Pancreas (tissue), 10 donors: ENCODE measurements at regions not wholly inside any gene's neighbourhood (a gene's known extent, or its start where the extent isn't known, plus 50 kb on each side); places are given as distances from the start of the nearest gene placed in this dataset.

Experiments used
- ATAC-seq, 4 donors: fragments of 200-7000 bp; cut with Tn5 transposase; one replicate each; pipeline versions ENCODE4 v1.8.0 to v1.9.1; 2020; ENCODE audit warnings: mild to moderate bottlenecking in 4 of 4, moderate library complexity in 4 of 4
- DNase-seq, 6 donors: peaks; one replicate each; pipeline ENCODE4 v3.0.0-alpha.2; 2020
- FAIRE-seq: peaks from 2 replicates; lab custom pipeline; 2012; peaks lifted over from hg19 to GRCh38; lab: Jason Lieb, UNC
- H3K27ac ChIP-seq, 4 donors: fragments of 200-600 bp; sonication (generic); 1 replicate in 3 of 4; 2 replicates in 1 of 4; pipeline versions ENCODE4 v1.5.0 to v1.8.0; 2020
- H3K27me3 ChIP-seq, 4 donors: fragments of 200-600 bp; one replicate each; pipeline ENCODE4 v1.8.0; 2021
- H3K36me3 ChIP-seq, 3 donors: fragments of 200-600 bp; sonication (generic) in 1 of 3; one replicate each; pipeline versions ENCODE4 v1.5.0 to v1.8.0; 2020 to 2021
- H3K4me1 ChIP-seq, 3 donors: fragments of 200-600 bp; one replicate each; pipeline ENCODE4 v1.8.0; 2021
- H3K4me3 ChIP-seq, 4 donors: fragments of 200-600 bp; sonication (generic) in 2 of 4; one replicate each; pipeline versions ENCODE4 v1.5.0 to v1.8.0; 2020 to 2021
- H3K9me3 ChIP-seq, 4 donors: fragments of 200-600 bp; one replicate each; pipeline ENCODE4 v1.8.0; 2021
- whole genome bisulfite sequencing, 2 donors: extraction: QIAGEN DNeasy Blood & Tissue Kit; methylation state at CpG; one replicate each; pipeline ENCODE4 v1.1.7; 2013; 5-methylcytosine and 5-hydroxymethylcytosine counted together
- intact Hi-C, 3 donors: fragments of 100-400 bp; cut with DNase I; formaldehyde crosslinking; loops; one replicate each; pipeline versions ENCODE4 v1.11.1 to v1.14.2; 2022
- TF ChIP-seq, protein P1 (sequence below), 4 donors: fragments of 200-600 bp; sonication (generic) in 3 of 4; IDR thresholded peaks; one replicate each; pipeline versions ENCODE4 v1.5.0 to v1.8.0; 2021; ENCODE audit warnings: antibody characterized with exemption in 4 of 4
- donor health status: healthy with polysubstance abuse.
- donor health status: DM: no; HTN: no; CAD: no; lungs with moderate emphysema.
- donor health status: DM: no; HTN: no; CAD: no.
- donor health status: control.
- donor health status: control.
- donor health status: Bipolar disorder and iron deficiency.
- donor health status: DM: yes; HTN: yes; CAD: no.
- donor health status: DM: no; HTN: no; CAD: no.
- donor health status: DM: no; HTN: no; CAD: no.
- donor health status: DM: yes; HTN: yes; CAD: no.

DNA sequence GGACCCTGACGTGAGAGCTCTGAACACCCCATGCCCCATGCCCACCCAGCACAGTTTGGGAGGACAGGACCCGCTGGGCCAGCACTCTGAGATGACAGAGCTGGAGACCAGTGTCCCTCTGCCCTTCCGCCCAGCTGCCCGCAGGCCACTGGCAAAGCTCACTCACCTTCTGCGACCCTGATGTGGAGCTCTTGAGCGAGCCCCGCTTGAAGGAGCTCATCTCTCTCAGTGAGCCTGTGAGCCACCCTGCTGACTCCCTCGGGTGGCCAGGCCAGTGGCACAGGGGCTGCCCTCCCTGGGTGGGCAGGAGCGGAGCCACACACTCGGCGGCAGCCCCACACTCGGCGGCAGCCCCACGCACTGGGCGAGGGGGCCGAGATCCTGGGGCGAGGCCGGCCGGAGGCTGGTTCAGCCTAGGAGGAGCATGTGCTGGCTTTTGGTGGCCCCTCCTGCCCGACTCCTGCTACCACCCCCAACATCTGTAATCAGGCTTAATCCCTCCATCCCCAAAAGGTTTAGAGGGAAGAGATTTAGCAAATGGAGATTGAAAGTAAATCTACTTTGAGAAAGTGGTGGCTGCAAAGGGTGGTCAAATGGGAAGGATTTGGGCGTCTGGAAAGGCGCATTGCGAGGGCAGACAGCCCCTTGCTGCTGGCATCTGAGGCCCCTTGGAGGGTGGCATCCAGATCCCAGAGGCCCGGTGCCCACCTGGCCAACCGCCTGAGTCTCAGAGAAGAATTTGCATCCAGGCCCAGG, 59.4 kb upstream of the TRPM1 start:
- DNase-seq (peak in 1 of 6 donors; percentile 53), ATAC-seq (no peak), FAIRE-seq (no peak)
- Histone ChIP-seq H3K4me3 (no peak overlapping the region), H3K9me3 (no peaks in the 10 kb centered on the region), H3K27ac (no peak overlapping the region), H3K4me1 (peaks cover 0 to 25% (median 22%) of the 10 kb centered on the region in 3 donors), H3K27me3 (no peaks in the 10 kb centered on the region), H3K36me3 (no peaks in the 10 kb centered on the region)
- WGBS, 2 donors, result 93 to 96% methylated on average over 25 of the region's 25 CpGs
- intact Hi-C loops, result no loop called here
- TF ChIP-seq, protein P1, sequence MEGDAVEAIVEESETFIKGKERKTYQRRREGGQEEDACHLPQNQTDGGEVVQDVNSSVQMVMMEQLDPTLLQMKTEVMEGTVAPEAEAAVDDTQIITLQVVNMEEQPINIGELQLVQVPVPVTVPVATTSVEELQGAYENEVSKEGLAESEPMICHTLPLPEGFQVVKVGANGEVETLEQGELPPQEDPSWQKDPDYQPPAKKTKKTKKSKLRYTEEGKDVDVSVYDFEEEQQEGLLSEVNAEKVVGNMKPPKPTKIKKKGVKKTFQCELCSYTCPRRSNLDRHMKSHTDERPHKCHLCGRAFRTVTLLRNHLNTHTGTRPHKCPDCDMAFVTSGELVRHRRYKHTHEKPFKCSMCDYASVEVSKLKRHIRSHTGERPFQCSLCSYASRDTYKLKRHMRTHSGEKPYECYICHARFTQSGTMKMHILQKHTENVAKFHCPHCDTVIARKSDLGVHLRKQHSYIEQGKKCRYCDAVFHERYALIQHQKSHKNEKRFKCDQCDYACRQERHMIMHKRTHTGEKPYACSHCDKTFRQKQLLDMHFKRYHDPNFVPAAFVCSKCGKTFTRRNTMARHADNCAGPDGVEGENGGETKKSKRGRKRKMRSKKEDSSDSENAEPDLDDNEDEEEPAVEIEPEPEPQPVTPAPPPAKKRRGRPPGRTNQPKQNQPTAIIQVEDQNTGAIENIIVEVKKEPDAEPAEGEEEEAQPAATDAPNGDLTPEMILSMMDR (IDR thresholded peaks at IDR 0.05), result no peak

DNA sequence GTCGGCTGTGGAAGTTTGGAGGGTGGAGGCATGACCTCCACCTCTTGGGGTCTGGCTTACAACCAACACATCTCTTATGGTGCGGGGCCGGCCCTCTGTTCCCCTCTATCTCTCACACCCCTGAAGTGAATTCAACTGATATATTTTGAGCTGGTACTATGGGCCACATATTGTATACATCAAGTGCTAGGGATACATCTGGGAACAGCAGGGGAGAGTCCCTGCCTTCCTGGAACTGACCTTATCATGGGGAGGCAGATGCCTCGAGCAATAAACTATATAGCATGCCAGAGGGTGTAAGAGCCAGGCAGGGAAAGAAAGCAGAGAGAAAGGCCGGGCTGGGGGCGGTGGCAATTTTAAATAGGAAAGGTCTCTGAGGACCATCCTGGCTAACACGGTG, 60.4 kb upstream of the TRPM1 start:
- no peaks in the 10 kb centered on the region for H3K27me3 ChIP-seq
- H3K9me3 ChIP-seq, result no peaks in the 10 kb centered on the region
- H3K4me1 ChIP-seq, result peaks cover 0 to 25% (median 22%) of the 10 kb centered on the region in 3 donors
- no peak overlapping the region for H3K4me3 ChIP-seq
- intact Hi-C loops, result no loop called here
- no peaks in the 10 kb centered on the region for H3K36me3 ChIP-seq
- TF ChIP-seq, protein P1 (IDR thresholded peaks at IDR 0.05), result no peak
- ATAC-seq (no peak), DNase-seq (no peak), FAIRE-seq (no peak)
- H3K27ac ChIP-seq, result no peak overlapping the region
- WGBS, 2 donors, result 88 to 92% methylated on average over 7 of the region's 7 CpGs

DNA sequence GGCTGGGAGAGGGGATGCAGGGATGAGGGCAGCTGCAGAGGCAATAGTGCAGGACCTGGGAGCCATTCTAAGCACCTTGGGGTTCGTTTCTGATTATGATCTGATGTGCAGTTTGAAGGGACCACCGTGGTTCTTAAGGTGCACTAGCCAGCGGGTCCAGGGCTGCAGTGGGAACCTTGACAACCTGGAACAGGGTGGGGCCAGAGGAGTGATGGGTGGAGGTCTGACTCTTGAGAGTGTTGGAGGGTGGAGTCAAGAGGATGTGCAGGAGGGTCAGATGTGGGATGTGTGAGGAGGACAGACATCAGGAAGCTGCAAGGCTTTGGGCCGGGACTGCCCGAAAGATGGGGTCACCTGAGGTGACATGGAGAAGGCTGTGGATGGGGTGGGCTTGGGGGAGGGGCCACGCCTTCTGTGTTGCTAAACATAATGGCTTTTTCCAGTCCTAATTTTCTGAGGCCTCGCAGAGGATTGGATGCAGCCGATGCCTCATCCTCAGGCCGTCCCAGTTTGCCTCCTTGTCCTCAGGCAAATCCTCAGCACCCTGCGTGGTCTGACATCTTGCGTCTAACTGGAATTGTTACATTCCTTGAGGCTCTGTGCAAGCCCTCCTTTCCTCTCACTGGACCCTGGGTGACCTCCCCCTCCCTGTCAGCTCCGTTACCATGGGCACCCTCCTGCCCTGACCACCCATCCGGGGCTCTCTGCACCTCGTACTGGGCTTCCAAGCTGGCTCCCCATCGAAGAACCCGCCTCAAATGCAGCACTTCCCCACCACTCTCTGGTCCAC, 61.4 kb upstream of the TRPM1 start:
- ATAC-seq, result no peak
- Histone ChIP-seq H3K4me1 (peaks cover 0 to 18% (median 17%) of the 10 kb centered on the region in 3 donors), H3K9me3 (no peaks in the 10 kb centered on the region)

DNA sequence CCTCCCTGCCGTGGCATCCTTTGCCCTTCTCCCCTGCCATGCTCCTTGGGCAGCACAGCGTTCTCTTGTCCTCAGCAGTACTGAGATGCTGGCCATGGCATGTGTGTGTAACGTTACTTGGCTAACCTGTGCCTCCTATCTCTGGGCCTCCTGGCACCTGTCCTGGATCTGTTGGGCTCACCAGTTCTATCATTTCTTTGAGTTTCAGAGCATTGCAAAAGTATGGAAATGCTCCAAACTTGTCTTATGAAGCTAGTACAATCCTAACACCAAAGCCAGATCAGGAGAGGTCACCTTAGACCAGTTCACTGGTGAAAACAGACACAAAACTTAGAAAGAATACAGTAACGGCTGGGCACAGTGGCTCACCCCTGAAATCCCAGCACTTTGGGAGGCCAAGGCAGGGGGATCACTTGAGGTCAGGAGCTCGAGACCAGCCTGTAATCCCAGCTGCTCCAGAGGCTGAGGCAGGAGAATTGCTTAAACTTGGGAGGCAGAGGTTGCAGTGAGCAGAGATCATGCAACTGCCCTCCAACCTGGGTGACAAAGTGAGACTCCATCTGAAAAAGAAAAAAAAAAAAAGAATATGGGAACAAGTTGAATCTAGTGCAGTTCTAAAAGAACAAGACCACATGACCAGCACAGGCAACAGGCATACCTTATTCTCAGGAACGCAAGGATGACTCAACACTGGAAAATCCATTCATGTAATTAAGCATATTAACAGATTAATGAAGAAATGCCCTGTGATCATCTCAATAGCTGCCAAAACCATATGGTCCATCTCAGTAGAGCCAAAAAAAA, 62.4 kb upstream of the TRPM1 start:
- H3K9me3 ChIP-seq, result no peaks in the 10 kb centered on the region
- no peak overlapping the region for H3K4me3 ChIP-seq
- DNase-seq (no peak), FAIRE-seq (no peak), ATAC-seq (peak in 1 of 4 donors; percentile 27)
- H3K27ac ChIP-seq, result no peak overlapping the region
- WGBS, 2 donors, result 61 to 65% methylated on average over 6 of the region's 6 CpGs
- no peaks in the 10 kb centered on the region for H3K27me3 ChIP-seq
- H3K36me3 ChIP-seq, result no peaks in the 10 kb centered on the region
- TF ChIP-seq, protein P1 (IDR thresholded peaks at IDR 0.05), result no peak
- H3K4me1 ChIP-seq, result peaks cover 0 to 9% (median 6%) of the 10 kb centered on the region in 3 donors
- intact Hi-C loops, result no loop called here

More for the DNA sequence above, 61.4 kb upstream of the TRPM1 start:
- Histone ChIP-seq H3K4me3 (no peak overlapping the region), H3K36me3 (no peaks in the 10 kb centered on the region), H3K27me3 (no peaks in the 10 kb centered on the region), H3K27ac (no peak overlapping the region)
- intact Hi-C loops, result no loop called here
- WGBS, 2 donors, result 85 to 87% methylated on average over 16 of the region's 16 CpGs
- FAIRE-seq (no peak), DNase-seq (no peak)
- TF ChIP-seq, protein P1 (IDR thresholded peaks at IDR 0.05), result no peak
